GM19468 (cell line): ENCODE measurements at regions not wholly inside any gene's neighbourhood (a gene's known extent, or its start where the extent isn't known, plus 50 kb on each side); places are given as distances from the start of the nearest gene placed in this dataset.
"Not testable (repeated sequence)": the region's sequence is repeated elsewhere in the genome, so short reads cannot be mapped to it uniquely, and the experiment has no call there.

Experiments
- ATAC-seq: cut with Tn5 transposase; IDR thresholded peaks from one replicate; pipeline ENCODE4 v1.9.1; 2021; ENCODE audit warnings: mild to moderate bottlenecking, moderate library complexity, moderate number of reproducible peaks; ENCODE audit not compliant: unreplicated experiment; ENCODE audit errors: extremely low read depth

DNA sequence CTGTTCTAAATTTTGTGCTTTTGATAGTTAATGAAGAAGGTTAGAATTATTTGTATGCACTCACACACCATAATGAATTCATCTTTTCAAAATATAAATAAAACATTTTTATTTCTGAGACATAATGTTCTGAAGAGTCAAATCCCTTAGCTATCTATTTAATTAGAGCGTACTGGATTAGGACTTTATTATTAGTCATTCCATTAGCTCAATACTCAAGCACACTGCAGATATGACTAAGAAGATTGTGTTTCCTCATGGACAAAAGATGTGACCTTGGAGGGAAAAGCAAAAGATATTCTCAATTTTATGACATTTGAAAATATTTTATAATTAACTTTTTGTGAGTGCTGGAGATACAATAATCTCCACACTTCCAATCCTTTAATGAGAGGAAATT lies 666.4 kb downstream of the CD109 start:
- no peak for ATAC-seq

DNA sequence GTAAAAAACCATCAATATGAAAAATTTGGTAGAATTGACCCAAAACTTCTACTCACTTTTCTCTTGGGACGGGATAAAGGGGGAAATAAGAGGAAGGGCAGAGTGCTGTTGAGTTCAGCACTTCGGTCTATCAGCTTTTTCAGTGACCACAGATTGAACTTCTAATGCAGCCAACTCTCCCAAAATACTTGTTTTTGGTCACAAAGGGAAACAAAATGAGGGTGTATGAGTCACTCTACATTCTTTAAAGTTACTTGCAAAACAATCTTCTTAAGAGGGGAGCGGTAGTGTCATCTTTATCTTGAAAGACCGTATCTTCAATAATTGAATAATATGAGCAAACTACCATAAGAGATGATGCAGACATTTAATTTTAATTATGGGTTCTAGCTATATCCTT lies 661.3 kb downstream of the CD109 start:
- ATAC-seq = no peak

DNA sequence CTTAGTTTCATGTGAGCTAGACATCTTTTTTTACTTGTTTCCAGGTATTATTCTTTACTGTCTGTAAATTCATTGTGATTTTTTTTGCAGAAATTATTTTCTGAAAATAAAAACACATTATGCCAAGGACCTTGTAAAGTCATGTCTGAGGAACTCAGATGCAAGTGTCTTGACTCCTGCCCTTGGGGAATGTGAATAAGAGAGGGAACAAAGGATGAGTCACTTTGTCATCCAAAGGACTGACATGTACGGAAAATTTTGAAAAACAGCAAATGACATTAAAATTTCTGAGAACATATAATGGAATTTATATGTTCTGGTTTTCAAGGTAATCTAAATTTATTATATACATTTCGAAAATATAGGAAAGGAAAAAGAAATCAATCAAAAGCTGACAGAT lies 660.4 kb downstream of the CD109 start:
- no peak for ATAC-seq

DNA sequence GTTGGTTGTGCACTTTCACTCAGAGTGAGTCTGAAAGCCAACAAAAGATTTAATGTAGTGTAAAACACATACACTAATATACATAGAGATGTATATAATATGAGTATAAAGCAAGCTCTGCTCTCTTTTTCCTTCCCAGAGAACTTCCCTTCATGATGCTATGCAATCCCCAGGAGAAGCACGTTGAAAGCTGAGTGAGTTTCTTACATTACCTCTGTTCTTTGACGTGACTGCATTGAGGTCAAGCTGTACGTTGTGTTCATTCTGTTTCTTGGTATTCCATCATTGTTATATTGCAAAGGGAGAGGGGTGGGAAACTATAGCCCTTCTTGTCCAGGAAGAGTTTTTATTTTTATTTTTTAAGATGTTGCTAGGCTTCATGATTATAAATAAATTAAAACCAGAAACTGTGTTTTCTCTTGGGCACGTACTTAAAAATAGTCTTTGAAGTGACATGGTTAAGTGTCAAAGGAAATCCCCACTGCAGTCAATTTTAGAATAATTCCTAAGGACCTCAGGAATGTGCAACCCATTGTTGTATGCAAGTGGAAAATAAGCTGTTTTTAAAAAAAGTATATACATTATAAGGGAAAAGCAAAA lies 651.0 kb downstream of the CD109 start:
- no peak for ATAC-seq

DNA sequence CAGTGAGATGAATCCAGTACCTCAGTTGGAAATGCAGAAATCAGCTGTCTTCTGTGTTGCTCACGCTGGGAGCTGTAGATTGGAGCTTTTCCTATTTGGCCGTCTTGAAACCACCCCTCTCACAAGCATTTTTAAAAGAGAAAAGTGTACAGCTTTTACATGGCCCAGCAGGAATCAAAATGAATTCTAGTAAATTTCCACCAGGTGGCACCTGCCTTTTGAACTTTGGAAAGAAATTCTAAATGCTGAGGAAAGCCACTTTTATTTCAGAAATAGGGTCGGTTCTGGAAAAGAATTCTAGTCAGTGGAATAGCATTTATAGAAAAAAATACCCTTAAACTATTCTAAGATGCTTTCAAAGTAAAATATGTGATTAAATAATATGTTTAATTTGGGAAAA lies 647.8 kb downstream of the CD109 start:
- ATAC-seq = no peak

DNA sequence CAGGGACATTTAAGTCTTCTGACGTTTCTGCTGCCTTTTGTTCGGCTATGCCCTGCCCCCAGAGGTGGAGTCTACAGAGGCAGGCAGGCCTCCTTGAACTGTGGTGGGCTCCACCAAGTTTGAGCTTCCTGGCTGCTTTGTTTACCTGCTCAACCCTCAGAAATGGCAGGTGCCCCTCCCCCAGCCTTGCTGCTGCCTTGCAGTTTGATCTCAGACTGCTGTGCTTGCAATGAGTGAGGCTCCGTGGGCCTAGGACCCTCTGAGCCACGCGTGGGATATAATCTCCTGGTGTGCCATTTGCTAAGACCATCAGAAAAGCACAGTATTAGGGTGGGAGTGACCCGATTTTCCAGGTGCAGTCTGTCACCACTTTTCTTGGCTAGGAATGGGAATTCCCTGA lies 647.3 kb downstream of the CD109 start:
- ATAC-seq = not testable (repeated sequence)

DNA sequence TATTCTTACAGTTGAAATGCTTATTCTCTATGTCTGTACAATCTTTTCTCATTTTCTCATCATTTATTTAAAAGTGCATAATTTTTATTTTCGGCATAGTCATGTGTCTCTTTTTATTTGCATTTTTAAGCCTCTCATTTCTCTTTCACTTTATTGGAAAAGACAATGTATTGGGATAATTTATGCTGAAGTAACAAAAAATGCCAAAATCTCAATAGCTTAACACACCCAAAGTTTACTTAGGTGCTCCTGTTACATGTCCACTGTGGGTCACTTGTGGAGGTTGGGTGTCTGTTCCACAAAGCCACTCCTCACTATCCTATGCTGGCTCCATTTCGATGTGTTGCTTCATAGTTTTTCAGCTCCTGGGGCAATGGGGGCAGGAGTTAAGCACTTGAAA lies 638.7 kb downstream of the CD109 start:
- no peak for ATAC-seq

DNA sequence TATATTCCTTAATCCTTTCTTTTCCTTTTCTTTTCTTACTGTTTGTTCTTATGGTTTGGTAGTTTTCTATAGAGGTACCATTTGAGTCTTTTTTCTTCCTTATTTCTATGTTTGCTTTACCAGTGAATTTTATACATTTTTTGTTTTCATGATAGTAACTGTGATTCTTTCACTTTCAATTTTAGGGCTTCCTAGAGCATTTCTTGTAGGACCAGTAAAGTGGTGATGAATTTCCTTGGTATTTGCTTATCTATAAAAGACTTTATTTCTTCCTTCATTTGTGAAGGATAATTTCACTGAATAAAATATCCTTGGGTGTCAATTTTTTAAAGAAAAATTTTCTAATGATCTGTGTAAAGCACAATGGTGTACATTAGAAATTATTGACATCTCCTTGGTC lies 637.4 kb downstream of the CD109 start:
- no peak for ATAC-seq

DNA sequence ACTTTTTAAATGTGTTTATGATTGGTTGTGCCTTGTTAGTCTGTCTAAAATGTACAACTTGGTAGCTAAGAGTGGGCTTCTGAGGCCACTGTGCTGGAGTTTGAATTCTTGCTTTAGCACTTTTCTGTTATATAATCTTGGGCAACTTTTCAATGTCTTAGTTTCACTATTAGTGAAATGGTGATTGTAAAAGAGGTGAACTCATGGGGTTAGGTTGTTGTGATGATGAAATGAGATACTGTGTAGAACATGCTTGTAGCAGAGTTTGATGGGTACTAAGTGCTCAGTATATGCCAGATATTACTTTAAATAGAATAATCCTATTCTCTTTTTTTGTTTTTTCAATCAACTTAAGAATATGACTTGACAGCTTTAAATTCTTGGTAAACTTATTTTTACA lies 624.7 kb downstream of the CD109 start:
- no peak for ATAC-seq

DNA sequence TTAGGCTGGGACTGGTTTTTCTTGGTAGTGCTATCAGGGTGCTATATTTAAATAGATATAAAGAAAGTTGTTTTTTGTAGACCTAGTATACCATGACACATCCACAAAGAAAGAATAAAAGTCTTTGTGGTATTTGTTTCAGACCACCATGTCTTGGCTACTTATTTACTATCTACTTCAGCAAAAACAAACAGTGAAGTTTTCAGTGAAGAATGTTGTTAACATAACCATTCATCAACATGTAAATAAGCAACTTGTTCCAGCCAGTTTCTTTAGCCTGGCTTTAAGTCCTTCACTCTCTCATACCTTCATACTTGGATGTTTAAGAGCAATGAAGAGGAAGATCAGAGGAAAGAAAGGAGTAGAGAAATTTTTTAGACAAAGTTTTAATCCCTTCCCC lies 624.1 kb downstream of the CD109 start:
- no peak for ATAC-seq

DNA sequence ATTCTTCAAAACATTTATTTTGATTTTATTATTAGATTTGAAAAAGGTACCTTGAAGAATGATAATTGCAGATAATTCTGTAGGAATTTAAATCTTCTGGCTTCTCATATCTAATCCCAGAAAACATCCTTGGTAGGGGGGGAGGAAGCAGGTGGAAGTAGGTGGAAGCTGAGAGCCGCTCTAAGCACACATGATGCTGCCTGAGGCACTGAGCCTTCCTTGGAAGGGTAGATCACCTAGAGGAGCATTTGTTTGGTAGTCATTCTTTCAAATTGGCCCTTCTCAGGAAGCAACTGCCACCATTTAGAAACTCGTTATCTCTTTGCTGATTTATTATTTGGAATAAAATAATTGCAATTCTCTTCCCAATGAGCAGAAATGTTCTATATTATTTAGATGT lies 623.3 kb downstream of the CD109 start:
- ATAC-seq = no peak

DNA sequence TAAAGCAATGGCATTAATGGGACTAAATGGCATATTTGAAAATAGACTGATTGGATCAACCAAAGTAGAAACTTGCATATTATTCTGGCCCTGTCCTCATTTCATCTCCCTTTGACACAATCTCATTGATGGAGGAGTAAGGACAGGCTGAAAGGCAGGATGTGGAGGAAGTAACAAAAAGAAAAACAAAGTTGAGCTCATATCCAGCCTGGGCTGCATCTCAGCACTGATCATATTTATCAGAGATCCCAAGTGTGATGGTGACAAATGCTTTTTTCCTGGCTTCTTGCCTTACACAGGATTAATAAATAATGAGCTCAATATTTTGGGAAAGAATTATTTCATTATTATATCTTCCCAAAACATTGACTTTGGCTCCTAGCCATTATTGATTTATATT lies 622.7 kb downstream of the CD109 start:
- no peak for ATAC-seq

DNA sequence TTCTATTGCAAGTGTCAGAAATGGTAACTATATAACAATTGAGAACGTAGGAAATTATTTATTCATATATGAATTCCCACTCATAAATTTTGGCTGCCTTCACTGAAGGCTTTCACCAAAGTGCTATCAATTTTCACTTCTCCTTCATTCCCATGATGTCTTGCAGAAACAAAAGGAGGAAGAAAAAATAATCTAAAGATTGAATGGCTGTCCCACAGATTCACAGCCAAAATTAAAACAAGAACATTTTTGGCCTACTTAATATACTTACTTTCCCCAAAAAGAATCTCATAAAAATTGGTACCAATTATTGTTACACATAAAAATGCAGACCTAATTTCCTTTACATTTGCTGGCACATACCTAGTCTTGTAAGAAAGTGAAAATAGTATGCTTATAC lies 616.1 kb downstream of the CD109 start:
- no peak for ATAC-seq

DNA sequence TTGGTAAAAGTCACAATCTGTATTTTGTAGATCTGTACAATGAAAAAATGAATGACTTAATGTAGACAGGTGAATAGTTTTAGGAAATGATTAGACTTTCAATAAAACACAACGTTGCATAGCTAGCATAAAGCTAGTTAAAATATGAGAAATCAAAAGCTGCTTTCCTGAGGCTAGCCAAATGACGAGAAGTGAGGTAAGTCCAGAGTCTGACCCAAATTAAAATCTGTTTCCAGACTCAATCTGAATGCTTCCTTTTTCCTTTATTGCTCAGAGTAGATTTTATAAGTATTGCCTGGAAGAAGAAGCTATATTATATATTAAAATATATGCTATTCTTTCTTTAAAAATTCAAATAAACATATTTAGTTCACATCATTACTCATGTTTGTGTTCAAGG lies 615.4 kb downstream of the CD109 start:
- ATAC-seq = no peak

DNA sequence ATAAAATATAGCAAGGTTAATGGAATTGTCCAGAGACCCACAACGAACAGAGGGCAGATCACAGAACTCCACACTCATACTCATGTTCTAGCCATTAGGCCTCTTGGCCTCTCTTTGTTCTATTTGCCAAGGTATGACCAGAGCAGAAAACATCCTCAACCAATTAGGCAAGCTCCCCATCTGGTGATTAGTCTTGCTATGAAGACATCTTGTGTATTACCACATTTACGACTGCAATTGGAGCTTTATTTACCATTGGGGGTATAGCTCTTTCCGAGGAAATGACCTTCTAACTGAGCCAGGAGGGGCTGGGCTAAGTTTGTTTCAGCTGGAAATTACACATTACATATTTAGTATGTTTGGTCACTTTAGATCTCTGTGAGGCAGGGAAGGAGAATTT lies 593.9 kb downstream of the CD109 start:
- ATAC-seq = no peak

DNA sequence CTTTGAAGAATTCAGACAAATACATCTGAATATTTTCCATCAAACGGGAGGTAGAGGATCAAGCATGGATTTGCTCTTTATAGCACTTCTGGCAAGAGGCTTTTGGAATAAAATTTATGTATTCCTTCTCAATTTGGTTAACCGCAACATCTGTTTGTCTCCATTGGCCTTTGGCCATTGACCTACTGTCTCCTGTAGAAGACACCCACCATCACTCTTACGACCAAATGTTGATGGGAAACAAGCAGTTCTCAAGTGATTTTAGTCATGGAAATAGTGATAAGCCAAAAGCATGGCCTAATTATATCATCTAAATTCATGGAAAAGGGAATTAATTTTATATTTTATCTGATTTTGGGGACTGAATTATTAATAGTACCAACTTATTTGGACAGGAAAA lies 591.9 kb downstream of the CD109 start:
- ATAC-seq = no peak

DNA sequence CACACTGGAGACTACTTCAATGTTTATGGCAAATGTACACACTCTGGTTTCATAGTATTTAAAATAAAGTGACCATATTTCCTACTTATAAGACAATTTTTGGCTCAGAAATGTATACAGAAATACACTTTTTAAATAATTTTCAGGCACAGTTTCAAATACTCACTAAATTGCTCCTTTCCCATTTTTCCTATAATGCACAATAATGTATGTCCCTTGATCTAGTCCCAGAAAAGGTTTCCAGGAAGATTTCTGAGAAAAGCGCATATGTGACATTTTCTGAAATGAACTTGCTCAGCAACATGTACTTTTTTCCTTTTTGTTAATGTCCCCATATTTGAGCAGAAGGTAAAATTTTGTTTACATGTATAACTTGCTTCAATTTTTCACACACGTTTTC lies 591.4 kb downstream of the CD109 start:
- ATAC-seq = no peak

DNA sequence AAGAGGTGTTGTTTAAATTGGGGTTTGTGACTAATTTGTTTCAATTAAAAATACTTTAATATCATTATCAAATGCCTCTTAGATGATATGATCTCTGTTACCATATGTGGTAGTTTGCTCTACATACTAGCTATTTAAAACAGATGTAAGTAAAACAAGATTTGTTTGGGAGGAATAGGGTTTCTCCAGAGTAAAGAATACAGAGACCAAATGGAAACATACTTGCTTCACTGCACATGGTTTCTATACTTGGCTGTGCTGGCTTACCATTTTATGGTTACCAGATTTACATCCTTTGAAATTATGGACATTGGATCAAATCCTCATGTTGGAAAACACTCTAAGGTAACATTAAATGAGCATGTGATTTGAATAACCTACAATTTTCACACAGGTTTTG lies 588.3 kb downstream of the CD109 start:
- ATAC-seq = no peak

DNA sequence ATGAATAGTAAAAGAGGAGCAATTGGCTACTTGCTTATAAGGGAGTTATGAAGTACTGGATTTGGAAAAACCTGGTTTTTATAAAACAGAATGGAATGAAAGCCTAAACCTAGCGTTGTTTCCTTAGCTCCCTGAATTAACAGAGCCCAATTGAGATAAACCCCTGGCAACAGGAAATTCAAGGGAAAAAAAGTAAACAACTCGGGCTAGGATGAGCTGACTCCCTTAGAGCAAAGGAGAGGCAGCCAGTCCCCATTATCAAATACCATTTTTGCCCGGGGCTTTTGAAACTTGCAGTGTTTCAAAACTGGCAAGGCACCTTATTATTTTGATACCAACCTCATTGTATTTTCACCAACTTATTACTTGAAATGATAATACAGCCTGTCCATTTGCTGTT lies 587.5 kb downstream of the CD109 start:
- ATAC-seq = no peak

DNA sequence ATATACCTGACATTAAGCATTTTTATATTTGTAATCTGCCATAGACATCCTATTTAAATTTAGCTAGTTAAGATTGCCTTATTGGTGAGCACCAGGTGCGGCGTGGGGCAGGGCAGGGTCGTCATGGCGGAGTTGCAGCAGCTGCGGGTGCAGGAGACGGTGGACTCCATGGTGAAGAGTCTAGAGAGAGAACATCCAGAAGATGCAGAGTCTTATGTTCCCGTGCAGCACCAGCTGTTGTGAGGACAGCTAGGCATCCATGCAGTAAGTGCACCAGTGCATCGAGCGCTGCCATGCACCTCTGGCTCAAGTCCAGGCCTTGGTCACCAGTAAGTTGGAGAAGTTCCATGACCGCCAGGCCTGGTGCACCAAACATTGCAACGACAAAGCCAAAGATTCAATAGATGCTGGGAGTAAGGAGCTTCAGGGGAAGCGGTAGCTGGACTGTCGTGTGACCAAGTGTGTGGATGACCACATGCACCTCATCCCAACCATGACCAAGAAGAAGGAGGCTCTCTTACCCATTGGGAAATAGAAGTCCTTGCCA lies 586.2 kb downstream of the CD109 start:
- no peak for ATAC-seq

DNA sequence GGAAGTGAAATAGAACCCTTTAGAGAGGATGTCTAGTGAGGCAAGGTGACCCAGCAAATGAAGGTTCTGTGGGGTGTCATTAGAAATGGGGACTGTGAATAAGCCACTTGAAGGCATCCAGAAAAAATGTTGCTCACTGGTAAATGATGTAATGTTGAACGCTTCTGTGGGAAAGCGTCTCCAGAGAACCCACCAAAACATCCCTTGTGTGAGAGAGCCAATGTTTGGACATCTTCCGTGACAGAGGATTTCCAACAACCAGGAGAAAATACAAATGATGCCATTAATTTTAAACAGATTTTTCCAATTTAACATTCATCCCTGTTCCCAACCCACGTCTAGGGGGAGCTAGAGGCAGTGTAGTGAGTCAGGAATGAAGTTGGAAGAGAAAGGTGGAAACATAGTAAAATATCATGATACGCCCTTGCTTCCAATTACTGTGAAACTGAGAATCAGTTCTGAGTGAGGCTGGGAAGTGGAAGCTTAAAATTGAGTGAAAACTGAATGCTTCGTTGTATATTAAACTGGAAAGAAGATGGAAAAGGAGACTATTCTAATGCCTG lies 584.2 kb downstream of the CD109 start:
- ATAC-seq = no peak

DNA sequence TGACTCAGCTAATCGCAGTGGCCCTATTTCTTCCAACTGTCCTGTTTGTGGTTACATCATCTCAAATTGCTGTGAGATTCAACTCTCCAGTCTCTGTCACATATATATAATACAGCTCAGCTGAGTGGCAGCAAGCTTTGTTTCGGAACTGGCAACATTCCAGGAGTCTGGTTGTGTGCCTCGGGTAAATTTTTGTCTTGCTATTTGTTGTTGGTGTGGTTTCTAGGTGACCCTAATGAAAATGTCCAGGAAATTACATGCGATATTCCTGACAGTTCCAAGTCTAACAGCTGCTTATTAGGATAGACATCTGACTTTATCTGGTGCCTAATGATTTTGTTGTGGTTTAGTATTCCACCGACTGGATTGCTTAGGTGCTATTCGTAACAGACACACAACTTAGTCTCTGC lies 581.8 kb downstream of the CD109 start:
- no peak for ATAC-seq
